NCI-H187 (cell line): ENCODE measurements at regions not wholly inside any gene's neighbourhood (a gene's known extent, or its start where the extent isn't known, plus 50 kb on each side); places are given as distances from the start of the nearest gene placed in this dataset.
"Not testable (repeated sequence)": the region's sequence is repeated elsewhere in the genome, so short reads cannot be mapped to it uniquely, and the experiment has no call there.

ENCODE experiments used
- DNase-seq, 2 experiments: peaks; one replicate each; lab custom pipeline; 2025; lab: John Stamatoyannopoulos, UW

GRCh38 chr13:21228738-21229137, 52.3 kb downstream of the MRPL57 start:
- no peak for DNase-seq

GRCh38 chr13:21229241-21230024, 53.0 kb downstream of the MRPL57 start:
- DNase-seq, result no peak

GRCh38 chr13:21230516-21230915, 54.1 kb downstream of the MRPL57 start:
- no peak for DNase-seq

- DNase-seq, result no peak
Observed at GRCh38 chr13:21231426-21231940, 55.0 kb downstream of the MRPL57 start.

- no peak for DNase-seq
Observed at GRCh38 chr13:21232196-21232595, 55.7 kb downstream of the MRPL57 start.

- DNase-seq, result no peak
Observed at GRCh38 chr13:21232599-21232998, 56.1 kb downstream of the MRPL57 start.

GRCh38 chr13:21233086-21233485, 56.6 kb downstream of the MRPL57 start:
- no peak for DNase-seq

GRCh38 chr13:21234526-21234925, 58.1 kb downstream of the MRPL57 start:
- DNase-seq, result no peak

GRCh38 chr13:21235174-21235573, 58.7 kb downstream of the MRPL57 start:
- DNase-seq, result peak in 1 of 2 experiments; percentile 19

GRCh38 chr13:21237081-21237480, 60.6 kb downstream of the MRPL57 start:
- no peak for DNase-seq

GRCh38 chr13:21238267-21238666, 61.8 kb downstream of the MRPL57 start:
- DNase-seq, result no peak

- DNase-seq, result no peak
Observed at GRCh38 chr13:21240586-21240985, 64.1 kb downstream of the MRPL57 start.

- DNase-seq, result no peak
Observed at GRCh38 chr13:21242236-21242635, 65.8 kb downstream of the MRPL57 start.

GRCh38 chr13:21243045-21243897, 66.8 kb downstream of the MRPL57 start:
- DNase-seq, result peak; percentile 66 to 89

- not testable (repeated sequence) for DNase-seq
Observed at GRCh38 chr13:21243898-21244184, 67.4 kb downstream of the MRPL57 start.

GRCh38 chr13:21246761-21247452, 70.4 kb downstream of the MRPL57 start:
- no peak for DNase-seq

GRCh38 chr13:21256351-21256761, 79.9 kb downstream of the MRPL57 start:
- DNase-seq, result no peak

- no peak for DNase-seq
Observed at GRCh38 chr13:21256891-21257290, 80.4 kb downstream of the MRPL57 start.

- no peak for DNase-seq
Observed at GRCh38 chr13:21259571-21260455, 83.4 kb downstream of the MRPL57 start.

GRCh38 chr13:21260561-21261290, 84.3 kb downstream of the MRPL57 start:
- DNase-seq, result not testable (repeated sequence)
